ENCODE measurements at regions not wholly inside any gene's neighbourhood (a gene's known extent, or its start where the extent isn't known, plus 50 kb on each side); places are given as distances from the start of the nearest gene placed in this dataset.

- no peak for DNase-seq
These were observed 410.4 kb upstream of the WWC1 start for GRCh38 chr5:167881041-167881440.

- DNase-seq: peak; percentile 40
These were observed 405.2 kb upstream of the WWC1 start for GRCh38 chr5:167886196-167886595.

- DNase-seq: no peak
These were observed 403.1 kb upstream of the WWC1 start for GRCh38 chr5:167888393-167888792.

GRCh38 chr5:167889276-167889675 is 402.2 kb upstream of the WWC1 start:
- no peak for DNase-seq

GRCh38 chr5:167892352-167893115 is 398.9 kb upstream of the WWC1 start:
- no peak for DNase-seq

GRCh38 chr5:167893271-167893670 is 398.2 kb upstream of the WWC1 start:
- no peak for DNase-seq

GRCh38 chr5:167894631-167895472 is 396.6 kb upstream of the WWC1 start:
- DNase-seq: no peak

- peak; percentile 73 for DNase-seq
These were observed 395.4 kb upstream of the WWC1 start for GRCh38 chr5:167895899-167896659.

GRCh38 chr5:167896814-167897213 is 394.6 kb upstream of the WWC1 start:
- DNase-seq: no peak

- no peak for DNase-seq
These were observed 394.1 kb upstream of the WWC1 start for GRCh38 chr5:167897371-167897770.

- DNase-seq: no peak
These were observed 392.9 kb upstream of the WWC1 start for GRCh38 chr5:167898361-167899042.

- DNase-seq: no peak
These were observed 391.9 kb upstream of the WWC1 start for GRCh38 chr5:167899490-167900070.

GRCh38 chr5:167900340-167900935 is 391.0 kb upstream of the WWC1 start:
- DNase-seq: no peak

- no peak for DNase-seq
These were observed 389.1 kb upstream of the WWC1 start for GRCh38 chr5:167902298-167902697.

- DNase-seq: no peak
These were observed 388.2 kb upstream of the WWC1 start for GRCh38 chr5:167903243-167903642.

- peak; percentile 84 for DNase-seq
These were observed 387.8 kb upstream of the WWC1 start for GRCh38 chr5:167903659-167904058.

- no peak for DNase-seq
These were observed 385.3 kb upstream of the WWC1 start for GRCh38 chr5:167905919-167906853.

- peak; percentile 62 for DNase-seq
These were observed 382.8 kb upstream of the WWC1 start for GRCh38 chr5:167908606-167909005.

- peak; percentile 58 for DNase-seq
These were observed 378.3 kb upstream of the WWC1 start for GRCh38 chr5:167912941-167913665.

- no peak for DNase-seq
These were observed 376.2 kb upstream of the WWC1 start for GRCh38 chr5:167915237-167915636.
